GM18873 (cell line): ENCODE measurements at regions not wholly inside any gene's neighbourhood (a gene's known extent, or its start where the extent isn't known, plus 50 kb on each side); places are given as distances from the start of the nearest gene placed in this dataset.
"Not testable (repeated sequence)": the region's sequence is repeated elsewhere in the genome, so short reads cannot be mapped to it uniquely, and the experiment has no call there.

Experiments used
- ATAC-seq: cut with Tn5 transposase; IDR thresholded peaks from one replicate; pipeline ENCODE4 v1.9.1; 2021; ENCODE audit warnings: mild to moderate bottlenecking, moderate library complexity, moderate number of reproducible peaks; ENCODE audit not compliant: unreplicated experiment, low FRiP score

DNA sequence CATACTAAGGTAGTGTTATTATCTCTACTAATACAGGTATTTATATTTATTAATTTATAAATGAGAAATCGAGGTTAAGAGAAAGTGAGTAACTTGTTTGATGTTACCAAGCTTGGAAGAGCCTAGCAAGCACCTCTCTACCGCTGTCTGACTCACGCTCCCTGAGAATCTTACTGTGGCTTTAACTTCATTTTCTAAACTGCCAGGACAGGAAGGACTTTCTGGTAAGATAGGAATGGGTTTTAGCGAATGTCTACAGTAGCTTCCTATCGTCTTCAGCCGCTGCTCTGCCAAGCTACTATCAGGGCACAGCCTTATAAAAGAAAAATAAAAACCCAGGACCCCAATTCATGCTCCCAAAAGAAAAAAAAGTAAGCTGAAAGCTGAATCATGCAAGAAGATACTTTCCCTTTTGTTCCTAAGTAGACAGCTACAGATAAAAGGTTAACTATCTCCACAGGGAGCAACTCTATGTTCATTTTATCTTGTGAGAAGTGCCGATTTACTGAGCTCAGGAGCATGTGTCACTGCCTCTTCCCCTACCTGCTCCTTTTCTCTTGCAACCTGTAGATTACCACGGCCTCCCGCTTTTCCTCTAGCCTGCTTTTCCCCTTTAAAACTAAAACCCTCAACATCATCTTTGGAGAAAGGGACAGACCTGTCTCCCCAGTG, 60.2 kb downstream of the THNSL1 start:
- ATAC-seq, result no peak

- ATAC-seq, result no peak
Measured at GRCh38 chr10:25078658-25079431, 62.4 kb downstream of the THNSL1 start.

- peak; percentile 81 for ATAC-seq
Measured at GRCh38 chr10:25080880-25081581, 64.6 kb downstream of the THNSL1 start.

DNA sequence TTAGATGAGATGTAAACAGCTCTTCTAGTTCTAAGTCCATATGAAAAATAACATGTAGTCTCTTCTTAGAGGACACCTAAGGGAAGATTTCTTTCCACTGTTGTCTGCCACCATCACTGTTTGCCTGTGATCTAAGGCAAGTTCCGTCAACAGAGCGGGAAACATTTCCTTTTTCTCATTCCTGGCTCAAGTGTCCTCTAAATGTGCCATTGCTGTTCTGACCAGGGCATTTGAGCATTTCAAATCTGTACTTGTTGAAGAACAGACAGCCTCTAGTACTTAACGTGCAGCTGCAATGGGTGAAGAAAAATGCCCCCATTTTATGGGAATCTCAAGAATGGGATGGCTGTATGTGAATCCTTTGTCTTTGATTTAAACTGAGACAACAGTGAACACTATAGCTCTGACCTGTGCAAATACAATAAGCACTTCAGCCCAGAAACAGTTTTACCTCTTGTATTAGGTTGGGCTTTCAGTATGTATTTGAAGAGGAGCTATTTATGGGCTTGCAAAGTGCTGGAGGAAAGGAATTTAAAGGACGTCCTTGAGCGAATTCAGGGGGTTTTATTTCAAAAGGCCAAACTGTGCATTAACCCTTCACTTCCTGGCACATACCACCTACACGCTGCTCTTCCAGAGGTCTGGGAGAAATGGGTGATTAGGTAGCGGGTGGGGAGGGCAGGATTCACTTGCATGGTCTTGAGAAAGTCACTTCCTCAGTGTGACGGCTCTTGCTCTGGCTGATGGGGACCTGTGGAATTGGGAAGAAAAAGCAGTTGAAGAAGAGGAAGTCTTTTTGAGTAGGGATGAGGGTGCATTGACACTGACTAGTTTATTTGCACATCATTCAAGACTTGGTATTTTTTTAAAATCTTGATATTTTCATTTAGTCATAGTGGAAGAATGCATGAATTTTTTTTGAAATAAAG, 66.1 kb downstream of the THNSL1 start:
- no peak for ATAC-seq

DNA sequence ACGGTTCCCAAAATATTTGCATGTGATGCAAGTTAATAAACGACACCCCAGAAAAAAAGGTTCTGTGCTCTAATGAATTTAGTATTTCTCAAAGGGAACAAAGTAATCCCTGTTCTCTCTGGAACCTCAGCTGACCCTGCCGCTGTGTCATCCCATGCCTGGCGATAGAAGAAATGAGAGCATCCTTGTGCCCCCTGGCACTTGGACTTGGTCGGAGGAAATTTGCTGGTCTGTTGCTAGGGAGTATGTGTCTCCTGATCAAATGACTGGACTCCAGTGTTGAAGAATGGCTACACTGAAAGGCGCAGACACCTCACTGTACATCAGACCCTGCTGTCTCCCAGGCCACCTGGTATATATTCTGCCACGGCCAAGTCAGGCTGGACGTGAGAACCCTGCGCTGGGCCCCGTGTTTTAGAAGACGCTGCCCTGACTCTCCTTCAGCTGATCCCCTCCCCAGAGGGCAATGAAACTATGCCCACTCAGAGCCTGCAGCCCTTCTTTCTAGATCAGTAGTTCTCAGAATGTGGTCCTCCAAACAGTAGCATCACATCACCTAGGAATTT, 67.2 kb downstream of the THNSL1 start:
- no peak for ATAC-seq

DNA sequence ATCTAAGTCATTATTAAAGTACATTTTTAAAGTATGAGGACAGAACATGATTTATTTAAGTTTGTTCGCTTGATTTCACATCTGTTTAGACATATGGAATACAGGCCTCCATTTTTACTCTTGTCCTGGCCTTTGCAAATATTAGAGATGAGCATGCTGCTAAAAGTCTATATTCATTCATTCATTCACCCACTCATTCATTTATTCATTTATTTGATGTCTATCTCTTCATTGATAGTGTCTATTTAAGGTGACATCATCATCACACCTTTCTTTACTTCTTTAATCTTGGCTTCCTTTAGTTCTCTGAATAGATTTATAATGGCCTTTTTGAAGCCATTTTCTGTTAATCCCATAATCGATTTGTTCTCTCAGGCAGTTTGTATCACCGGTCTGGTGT, 68.0 kb downstream of the THNSL1 start:
- ATAC-seq, result no peak

DNA sequence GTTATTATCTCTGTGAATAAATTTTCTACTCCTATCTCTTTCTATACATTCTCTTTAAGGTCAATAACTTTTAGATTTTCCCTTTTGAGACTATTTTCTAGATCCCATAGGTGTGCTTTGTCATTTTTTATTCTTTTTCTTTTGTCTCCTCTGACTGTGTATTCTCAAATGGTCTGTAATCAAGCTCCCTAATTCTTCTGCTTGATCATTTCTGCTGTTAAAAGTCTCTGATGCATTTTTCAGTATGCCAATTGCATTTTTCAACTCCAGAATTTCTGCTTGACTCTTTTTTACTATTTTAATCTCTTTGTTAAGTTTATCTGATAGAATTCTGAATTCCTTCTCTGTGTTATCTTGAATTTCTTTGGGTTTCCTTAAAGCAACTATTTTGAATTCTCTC, 78.2 kb downstream of the THNSL1 start:
- no peak for ATAC-seq

DNA sequence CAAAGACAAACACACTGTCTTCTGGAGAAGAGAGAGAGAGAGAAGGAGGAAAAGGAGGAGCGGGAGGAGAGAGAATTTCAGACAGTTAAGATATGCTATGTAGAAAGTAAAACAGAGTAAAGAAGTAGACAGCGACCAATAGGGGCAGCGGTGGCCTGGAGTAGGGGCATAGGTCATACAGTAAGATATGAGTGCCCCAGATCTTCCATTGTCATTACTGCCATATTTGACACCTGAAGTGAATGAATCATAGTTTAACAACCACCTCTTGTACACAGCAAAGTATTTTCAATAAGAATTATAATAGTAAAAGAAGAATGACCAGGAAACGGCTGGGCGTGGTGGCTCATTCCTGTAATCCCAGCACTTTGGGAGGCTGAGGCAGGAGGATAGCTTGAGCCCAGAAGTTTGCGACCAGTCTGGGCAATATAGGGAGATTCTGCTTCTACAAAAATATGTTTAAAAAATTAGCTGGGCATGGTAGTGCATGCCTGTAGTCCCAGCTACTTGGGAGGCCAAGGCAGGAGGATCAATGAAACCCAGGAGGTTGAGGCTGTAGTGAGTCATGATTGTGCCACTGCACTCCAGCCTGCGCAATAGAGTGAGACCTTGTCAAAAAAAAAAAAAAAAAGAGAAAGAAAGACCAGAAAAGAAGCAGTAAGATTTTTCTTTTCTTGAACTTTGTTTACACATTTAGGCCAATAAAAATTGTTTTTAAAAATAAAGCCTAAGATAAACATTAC, 77.0 kb upstream of the GPR158 start:
- no peak for ATAC-seq

DNA sequence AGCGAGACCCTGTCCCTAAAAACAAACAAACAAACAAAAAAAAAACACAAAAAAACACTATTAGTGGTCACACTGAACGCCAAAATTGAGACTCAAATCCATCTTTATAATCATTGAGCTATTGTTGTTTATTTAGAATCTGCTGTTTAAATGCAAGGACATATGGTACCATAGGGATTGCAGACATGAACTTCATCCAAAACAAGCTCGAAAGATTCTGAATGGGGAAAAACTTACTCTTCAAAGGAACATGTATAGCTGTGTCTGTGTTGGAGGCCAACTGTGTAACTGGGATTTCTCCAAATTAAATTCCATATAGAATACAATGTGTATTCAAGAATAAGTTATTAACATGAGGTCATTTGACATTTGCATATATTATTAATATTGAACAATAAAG, 74.7 kb upstream of the GPR158 start:
- ATAC-seq, result no peak

- no peak for ATAC-seq
Measured at GRCh38 chr10:25101461-25102146, 73.2 kb upstream of the GPR158 start.

GRCh38 chr10:25102147-25102822, 72.5 kb upstream of the GPR158 start:
- ATAC-seq, result no peak

- no peak for ATAC-seq
Measured at GRCh38 chr10:25103703-25104102, 71.1 kb upstream of the GPR158 start.

DNA sequence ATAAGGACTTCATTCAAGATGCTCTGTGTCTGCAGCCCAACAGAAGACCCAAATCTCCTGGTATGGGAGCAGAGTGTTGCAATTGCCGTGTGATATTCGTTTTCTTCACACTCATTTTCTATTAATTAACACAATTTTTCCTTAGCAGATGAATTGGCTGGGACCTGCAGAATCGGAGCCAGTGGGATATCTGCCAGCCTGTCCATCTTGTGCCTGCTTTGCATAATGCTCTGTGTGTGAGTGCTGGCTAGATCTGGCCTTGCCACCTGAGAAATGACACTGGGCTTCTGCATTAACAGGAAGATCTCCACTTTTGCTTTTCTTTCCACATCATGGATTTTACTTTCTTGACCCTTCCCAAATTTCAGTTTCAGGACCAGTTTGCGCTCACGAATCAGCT, 70.4 kb upstream of the GPR158 start:
- no peak for ATAC-seq

- ATAC-seq, result no peak
Measured at GRCh38 chr10:25105262-25105661, 69.5 kb upstream of the GPR158 start.

GRCh38 chr10:25105743-25106260, 69.0 kb upstream of the GPR158 start:
- no peak for ATAC-seq

DNA sequence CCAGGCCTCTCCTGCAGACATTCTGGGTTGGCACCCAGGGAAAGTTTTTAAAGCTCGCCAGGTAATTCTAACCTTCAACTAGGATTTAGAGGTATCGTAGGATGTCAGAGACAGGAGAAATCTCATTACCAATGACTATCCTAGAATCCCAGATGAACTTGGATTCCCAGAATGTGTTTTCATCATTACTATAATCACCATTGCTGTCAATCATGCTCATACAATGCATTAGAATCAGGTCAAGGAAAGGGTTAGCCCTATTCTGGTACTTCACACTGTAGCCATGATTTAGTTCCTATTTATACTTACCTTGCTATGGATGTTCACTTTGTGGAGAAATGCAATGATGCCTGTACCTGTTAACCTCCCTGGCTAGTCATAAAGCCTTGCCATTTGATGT, 67.0 kb upstream of the GPR158 start:
- ATAC-seq, result no peak

GRCh38 chr10:25109896-25110295, 64.9 kb upstream of the GPR158 start:
- ATAC-seq, result not testable (repeated sequence)

DNA sequence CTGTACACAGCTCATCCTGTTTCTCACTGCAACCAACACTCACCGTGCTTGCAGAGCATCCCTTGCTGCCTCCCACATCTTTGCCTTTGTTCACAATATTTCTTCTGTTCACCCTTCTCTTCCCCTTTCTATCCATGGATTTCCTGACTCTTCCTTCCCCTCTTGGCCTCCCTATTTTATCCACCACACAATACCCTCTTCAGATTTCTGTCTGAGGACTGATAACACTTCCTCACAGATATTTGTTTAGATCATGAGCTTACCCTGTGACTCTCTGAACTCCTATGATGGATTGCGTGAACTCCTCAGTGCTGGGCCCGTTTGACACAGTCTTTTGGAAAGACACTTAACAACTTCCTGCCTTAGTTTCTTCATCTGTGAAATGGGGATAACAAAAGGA, 62.8 kb upstream of the GPR158 start:
- ATAC-seq, result no peak
